ENCODE measurements at regions not wholly inside any gene's neighbourhood (a gene's known extent, or its start where the extent isn't known, plus 50 kb on each side); places are given as distances from the start of the nearest gene placed in this dataset.

DNA sequence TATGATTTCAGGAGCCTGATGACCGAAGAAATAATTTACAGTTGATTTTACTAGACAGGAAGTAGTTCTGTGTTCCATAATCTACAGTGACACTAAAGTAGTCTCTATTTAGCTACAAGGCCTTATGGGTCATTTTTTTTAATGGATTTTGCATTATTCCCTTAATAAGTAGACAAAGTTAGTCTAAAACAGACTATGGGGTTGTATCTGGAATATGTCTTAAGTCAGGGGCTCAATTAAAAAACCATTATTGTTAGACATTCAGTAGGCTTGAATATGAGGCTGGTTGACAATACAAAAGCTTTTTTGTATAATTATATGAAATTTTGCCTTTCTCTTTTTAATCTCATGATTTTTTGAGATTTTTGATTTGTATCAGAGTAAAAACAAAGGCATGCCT, 820.0 kb upstream of the SEMA6D start:
- TF ChIP-seq, protein P1, sequence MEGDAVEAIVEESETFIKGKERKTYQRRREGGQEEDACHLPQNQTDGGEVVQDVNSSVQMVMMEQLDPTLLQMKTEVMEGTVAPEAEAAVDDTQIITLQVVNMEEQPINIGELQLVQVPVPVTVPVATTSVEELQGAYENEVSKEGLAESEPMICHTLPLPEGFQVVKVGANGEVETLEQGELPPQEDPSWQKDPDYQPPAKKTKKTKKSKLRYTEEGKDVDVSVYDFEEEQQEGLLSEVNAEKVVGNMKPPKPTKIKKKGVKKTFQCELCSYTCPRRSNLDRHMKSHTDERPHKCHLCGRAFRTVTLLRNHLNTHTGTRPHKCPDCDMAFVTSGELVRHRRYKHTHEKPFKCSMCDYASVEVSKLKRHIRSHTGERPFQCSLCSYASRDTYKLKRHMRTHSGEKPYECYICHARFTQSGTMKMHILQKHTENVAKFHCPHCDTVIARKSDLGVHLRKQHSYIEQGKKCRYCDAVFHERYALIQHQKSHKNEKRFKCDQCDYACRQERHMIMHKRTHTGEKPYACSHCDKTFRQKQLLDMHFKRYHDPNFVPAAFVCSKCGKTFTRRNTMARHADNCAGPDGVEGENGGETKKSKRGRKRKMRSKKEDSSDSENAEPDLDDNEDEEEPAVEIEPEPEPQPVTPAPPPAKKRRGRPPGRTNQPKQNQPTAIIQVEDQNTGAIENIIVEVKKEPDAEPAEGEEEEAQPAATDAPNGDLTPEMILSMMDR (IDR thresholded peaks at IDR 0.05), result no peak
- TF ChIP-seq MAZ (IDR thresholded peaks at IDR 0.05; ENCODE audit: borderline replicate concordance, low read depth, low read length) (no peak), KDM5A (IDR thresholded peaks at IDR 0.05) (no peak), EP300 (IDR thresholded peaks at IDR 0.05) (no peak), POLR2A (IDR thresholded peaks at IDR 0.05; ENCODE audit: low read length) (no peak), HDAC2 (IDR thresholded peaks at IDR 0.05) (no peak), RNF2 (IDR thresholded peaks at IDR 0.05; ENCODE audit: borderline replicate concordance, low read depth) (no peak), CBX2 (IDR thresholded peaks at IDR 0.05; ENCODE audit: borderline replicate concordance, low read depth) (no peak)
- TF ChIP-seq, protein P2, sequence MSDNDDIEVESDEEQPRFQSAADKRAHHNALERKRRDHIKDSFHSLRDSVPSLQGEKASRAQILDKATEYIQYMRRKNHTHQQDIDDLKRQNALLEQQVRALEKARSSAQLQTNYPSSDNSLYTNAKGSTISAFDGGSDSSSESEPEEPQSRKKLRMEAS (IDR thresholded peaks at IDR 0.05), result no peak

All from A549 (cell line).